Erythroblast (primary cell): ENCODE measurements at regions not wholly inside any gene's neighbourhood (a gene's known extent, or its start where the extent isn't known, plus 50 kb on each side); places are given as distances from the start of the nearest gene placed in this dataset.
"Not testable (repeated sequence)": the region's sequence is repeated elsewhere in the genome, so short reads cannot be mapped to it uniquely, and the experiment has no call there.

Experiments
- DNase-seq, 2 experiments: peaks; one replicate each; lab custom pipeline; 2025; lab: John Stamatoyannopoulos, UW
- GATA1 ChIP-seq: IDR thresholded peaks from 2 replicates; pipeline ENCODE4 v1.6.1; 2011; ENCODE audit warnings: low read depth, mild to moderate bottlenecking, control low read depth, low read length, moderate library complexity
- POLR2A ChIP-seq: IDR thresholded peaks from 2 replicates; pipeline ENCODE4 v1.6.1; 2011; ENCODE audit warnings: mild to moderate bottlenecking, low read length

DNA sequence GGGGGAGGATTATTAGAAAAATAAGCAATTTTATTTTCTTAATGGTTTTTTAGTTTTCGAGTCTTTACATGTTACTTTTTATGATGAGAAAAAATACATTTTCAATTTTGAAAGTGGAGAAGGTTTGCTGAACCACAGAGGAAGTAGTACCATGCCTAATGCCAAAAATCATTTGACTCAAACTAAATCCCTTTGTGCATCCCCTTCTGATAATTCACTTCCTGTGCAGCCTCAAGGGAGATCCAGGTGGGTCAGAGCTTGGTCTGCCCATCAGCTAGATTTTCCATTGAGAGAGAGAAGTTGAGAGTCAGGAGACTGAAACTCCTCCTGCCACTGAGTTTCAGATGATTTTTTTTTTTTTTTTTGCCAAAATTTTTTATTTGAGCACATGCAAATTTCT lies 571.7 kb downstream of the LIG4 start:
- DNase-seq = no peak
- TF ChIP-seq POLR2A (no peak), GATA1 (no peak)

- DNase-seq = no peak
- no peak for TF ChIP-seq POLR2A
- no peak for TF ChIP-seq GATA1
These were observed 572.5 kb downstream of the LIG4 start for GRCh38 chr13:107642831-107643230.

DNA sequence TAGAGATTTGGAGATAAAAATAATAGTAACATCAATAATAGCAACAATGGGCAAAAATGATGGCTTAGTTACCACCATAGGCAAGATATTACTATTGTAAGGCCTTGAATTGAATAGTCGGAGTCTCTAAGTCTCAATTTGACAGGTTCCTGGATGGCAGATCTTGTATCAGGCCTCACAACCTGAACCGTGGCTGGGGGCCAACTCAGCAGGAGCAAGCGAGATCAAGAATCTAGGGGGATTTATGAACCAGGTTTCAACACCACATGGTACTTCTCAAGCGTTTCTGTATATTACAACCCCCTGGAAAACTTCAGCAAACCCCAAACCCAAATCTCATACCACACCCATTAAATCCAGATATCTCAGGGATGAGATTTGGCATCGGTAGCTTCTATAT lies 573.8 kb downstream of the LIG4 start:
- no peak for TF ChIP-seq GATA1
- no peak for TF ChIP-seq POLR2A
- no peak for DNase-seq

GRCh38 chr13:107625648-107626047 lies 589.7 kb downstream of the LIG4 start:
- DNase-seq = no peak
- no peak for TF ChIP-seq POLR2A
- no peak for TF ChIP-seq GATA1

GRCh38 chr13:107617527-107617926 lies 597.8 kb downstream of the LIG4 start:
- no peak for TF ChIP-seq GATA1
- TF ChIP-seq POLR2A = no peak
- no peak for DNase-seq

DNA sequence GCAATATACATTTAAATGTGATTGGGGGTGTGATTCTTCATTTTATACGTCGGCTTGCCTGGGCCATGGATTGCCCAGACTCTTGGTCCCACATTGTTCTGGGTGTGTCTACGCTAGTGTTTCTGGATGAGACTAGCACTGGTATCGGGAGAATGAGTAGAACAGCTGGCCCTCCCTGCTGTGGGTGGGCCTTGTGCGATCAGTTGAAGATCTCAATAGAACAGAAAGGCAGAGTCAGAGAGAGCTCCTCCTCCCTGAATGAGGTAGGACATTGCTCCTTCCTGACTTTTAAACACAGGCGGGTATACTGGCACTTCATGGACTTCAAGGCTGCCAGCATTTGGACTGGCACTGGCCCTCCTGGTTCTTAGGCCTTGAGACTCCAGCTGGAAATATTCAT lies 603.0 kb downstream of the LIG4 start:
- DNase-seq = no peak
- no peak for TF ChIP-seq GATA1
- no peak for TF ChIP-seq POLR2A

GRCh38 chr13:107608736-107609135 lies 606.6 kb downstream of the LIG4 start:
- TF ChIP-seq POLR2A = no peak
- no peak for DNase-seq

DNA sequence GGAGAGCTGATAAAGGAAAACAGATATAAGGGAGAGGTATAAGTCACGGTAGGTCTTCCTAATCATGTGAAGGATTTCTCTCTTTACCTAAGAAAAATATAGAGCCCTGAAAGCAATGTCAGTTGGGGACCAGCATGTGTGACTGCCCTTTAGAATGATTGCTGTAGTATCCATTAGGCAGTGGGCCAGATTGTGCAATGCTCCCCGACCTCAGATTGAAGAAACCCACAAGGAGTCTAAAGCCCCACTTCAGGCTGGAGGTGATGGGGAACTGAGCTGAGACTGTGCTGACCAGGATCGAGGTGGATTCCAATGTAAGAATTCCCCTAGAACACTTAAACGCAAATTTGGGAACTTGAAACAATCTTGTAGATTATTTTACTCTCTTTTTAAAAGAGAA lies 614.4 kb downstream of the LIG4 start:
- TF ChIP-seq POLR2A (no peak), GATA1 (no peak)
- no peak for DNase-seq

- not testable (repeated sequence) for DNase-seq
These were observed 619.0 kb downstream of the LIG4 start for GRCh38 chr13:107596306-107596705.

DNA sequence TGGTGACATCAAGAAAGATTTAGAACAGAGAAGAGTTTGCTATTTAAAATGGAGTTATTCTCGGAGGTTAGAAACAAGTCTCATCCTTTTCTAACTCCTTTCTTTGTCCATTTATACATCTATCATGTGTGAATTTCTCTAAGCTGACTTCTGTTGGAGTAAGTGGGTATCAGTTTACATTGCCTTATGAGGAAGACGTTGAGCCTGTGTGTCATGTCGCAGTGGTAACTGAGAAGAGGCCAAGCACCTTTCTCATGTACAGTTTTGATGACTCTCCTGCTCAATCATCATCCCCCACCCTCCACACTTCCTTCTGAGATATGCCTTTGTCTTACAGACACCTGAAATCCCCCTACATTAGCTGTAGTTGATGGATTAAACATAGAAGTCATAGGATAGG lies 624.8 kb downstream of the LIG4 start:
- TF ChIP-seq GATA1 = no peak
- TF ChIP-seq POLR2A = no peak
- DNase-seq = no peak

DNA sequence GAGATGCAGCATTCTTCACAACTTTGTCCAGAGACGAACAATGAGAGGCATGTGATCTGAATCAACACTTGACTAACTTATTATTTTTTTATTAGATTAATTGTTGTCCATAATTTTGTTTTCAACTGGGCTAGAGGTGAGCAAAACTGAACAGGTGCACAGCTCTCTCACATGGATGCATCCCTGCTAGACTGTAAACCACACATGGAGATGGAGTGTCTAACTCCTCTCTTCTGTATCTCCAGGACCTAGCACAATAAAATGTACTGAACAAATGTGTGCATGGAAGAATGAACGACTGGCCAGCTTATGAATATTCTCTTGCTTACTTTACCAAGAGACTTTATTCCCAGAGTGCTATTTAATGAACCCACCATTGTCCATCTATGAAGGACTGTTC lies 627.7 kb downstream of the LIG4 start:
- no peak for DNase-seq
- no peak for TF ChIP-seq GATA1
- TF ChIP-seq POLR2A = no peak

- DNase-seq = no peak
- TF ChIP-seq GATA1 (no peak), POLR2A (no peak)
These were observed 629.1 kb downstream of the LIG4 start for GRCh38 chr13:107586216-107586615.

- DNase-seq = no peak
- TF ChIP-seq GATA1 (no peak), POLR2A (no peak)
These were observed 629.7 kb downstream of the LIG4 start for GRCh38 chr13:107585469-107586180.

DNA sequence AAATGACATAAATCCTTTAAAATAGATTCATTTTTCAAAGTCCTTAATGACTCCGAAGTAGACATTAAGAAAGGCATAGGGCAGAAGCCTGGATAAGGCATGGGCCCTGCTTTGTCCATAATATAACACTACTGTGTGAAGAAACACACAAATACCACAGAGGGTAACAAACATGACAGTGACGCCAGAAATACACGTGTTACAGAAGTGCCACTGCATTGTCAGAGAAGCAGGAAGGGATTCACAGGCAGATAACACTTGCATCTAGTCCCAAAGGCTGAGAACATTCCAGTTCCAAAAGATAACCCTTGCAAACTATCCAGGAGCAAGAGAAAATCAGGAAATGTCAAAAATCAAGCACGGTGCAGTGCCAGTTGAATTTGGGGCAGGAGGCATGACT lies 633.2 kb downstream of the LIG4 start:
- DNase-seq = no peak
- TF ChIP-seq GATA1 (no peak), POLR2A (no peak)

GRCh38 chr13:107580741-107581412 lies 634.5 kb downstream of the LIG4 start:
- TF ChIP-seq GATA1 (no peak), POLR2A (no peak)

More at GRCh38 chr13:107580741-107581412, 634.5 kb downstream of the LIG4 start:
- no peak for DNase-seq
